NCI-H226 (cell line): ENCODE measurements at regions not wholly inside any gene's neighbourhood (a gene's known extent, or its start where the extent isn't known, plus 50 kb on each side); places are given as distances from the start of the nearest gene placed in this dataset.

Experiments used
- DNase-seq: peaks from one replicate; pipeline ENCODE4 v3.0.0-alpha.2; 2015

DNA sequence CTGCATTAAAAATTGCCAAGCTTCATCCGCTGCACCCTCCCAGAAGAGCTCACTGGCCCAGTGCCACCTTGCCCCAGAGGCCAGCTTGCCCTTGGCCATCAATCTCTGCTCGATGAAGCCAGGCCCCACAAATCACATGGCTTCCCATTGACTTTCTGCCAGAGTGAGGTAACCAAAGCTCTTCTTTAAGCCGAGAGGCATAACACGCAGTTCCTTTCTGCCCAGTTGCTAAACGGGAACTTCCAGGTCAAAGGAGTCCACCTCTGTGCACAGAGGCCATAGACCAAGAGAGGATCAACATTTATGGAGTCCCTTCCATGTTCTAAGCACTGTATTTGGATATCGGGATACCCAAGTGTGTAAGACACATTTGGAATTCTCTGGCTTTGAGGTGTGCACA lies 208.8 kb downstream of the KIF4B start:
- DNase-seq = no peak

DNA sequence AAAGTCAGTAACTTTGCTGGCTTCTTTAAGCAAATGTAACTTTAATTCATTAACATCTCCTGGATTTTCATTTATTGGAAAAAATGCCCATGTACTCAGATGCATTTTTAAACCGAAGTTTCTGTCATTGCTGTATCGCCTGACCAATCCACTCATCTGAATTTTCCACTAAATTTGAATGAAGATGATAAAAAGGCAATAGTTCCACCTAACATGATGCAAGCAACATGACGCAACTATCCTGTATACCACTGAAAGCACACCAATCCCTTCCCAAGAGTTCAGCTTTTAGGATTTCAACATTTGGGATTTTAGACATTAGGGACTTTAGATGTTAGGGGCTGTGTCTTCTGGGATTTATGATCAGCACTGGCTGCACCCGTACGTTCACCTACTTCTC lies 215.6 kb downstream of the KIF4B start:
- DNase-seq = no peak

GRCh38 chr5:155239803-155240202 lies 226.2 kb downstream of the KIF4B start:
- DNase-seq = no peak

DNA sequence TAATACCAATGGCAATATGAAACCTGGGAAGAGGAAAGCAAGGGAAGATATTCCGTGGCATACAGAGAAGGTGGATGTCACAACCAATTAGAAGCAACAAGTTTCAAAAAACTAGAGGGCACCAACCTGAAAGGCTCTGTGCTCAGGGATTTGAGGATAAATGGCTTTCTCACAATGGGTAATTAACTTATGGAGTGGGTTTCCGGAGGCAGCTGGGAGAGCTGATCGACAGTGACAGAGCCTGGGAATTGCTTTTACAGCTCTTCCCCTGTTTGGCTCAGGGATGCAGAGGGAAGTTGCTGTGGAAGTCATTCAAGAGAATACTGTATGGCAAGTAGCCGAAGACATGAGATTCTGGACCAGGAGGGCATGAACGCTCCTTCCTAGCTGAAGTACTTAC lies 237.0 kb downstream of the KIF4B start:
- no peak for DNase-seq

- DNase-seq = no peak
Measured at GRCh38 chr5:155252025-155252424, 238.5 kb downstream of the KIF4B start.

DNA sequence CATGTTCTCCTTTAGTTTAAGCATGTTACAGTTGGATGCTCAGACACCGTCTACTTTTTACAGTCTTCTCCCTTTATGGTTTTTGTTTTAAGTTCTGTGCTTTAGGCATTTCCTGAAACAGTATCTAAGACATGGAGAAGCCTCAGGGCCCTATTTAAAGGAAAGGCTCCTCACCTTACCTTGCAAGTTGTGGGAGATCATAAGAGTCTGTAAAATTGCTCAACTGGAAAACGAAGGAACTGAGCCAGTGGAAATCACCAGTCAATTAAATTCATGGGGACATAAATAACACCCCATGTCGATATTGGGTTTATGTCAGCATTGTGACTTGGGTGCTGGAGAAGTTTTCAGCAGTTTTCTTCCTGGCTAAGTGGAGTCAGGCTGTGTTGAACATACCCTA lies 239.2 kb downstream of the KIF4B start:
- no peak for DNase-seq

- no peak for DNase-seq
Measured at GRCh38 chr5:155254399-155254798, 240.8 kb downstream of the KIF4B start.

- DNase-seq = no peak
Measured at GRCh38 chr5:155258161-155258560, 244.6 kb downstream of the KIF4B start.

DNA sequence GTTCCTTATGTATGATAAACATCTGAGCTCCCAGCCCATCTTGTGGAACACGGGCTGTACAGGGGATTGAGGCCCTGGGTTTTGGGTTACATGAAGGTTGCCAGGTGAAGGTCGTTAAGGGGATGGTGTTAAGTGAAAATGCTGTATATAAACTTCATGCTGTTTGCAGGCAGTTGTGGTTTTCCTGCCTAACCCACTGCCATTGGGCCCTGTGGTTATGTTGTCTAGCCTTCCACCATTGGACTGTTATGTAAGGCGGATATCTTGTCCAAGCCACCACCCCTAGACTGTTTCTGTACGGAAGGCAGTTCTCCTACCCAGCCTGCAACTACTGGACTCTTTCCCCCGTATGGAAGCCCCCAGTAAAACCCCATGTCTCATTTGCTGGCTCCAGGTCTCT lies 246.1 kb downstream of the KIF4B start:
- no peak for DNase-seq

DNA sequence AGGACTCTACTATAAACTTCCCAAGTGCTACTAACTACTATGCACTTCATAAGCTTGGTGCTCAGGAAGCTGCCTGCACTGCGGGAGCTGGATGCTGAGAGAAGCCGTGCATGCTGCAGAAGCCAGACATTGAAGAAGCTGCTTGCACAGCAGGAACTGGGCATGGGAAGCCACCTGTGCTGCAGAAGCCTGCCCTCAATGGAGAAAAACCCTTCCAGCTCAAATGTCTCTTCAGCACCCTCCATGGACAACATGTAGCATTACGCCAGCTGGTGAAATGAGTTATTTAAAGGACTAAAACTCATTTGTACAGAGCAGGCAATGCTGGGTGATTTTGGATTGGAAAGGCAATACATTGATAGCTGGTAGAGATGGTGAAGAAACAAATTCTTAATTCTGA lies 247.2 kb downstream of the KIF4B start:
- DNase-seq = no peak

- DNase-seq = no peak
Measured at GRCh38 chr5:155263381-155263780, 249.8 kb downstream of the KIF4B start.

DNA sequence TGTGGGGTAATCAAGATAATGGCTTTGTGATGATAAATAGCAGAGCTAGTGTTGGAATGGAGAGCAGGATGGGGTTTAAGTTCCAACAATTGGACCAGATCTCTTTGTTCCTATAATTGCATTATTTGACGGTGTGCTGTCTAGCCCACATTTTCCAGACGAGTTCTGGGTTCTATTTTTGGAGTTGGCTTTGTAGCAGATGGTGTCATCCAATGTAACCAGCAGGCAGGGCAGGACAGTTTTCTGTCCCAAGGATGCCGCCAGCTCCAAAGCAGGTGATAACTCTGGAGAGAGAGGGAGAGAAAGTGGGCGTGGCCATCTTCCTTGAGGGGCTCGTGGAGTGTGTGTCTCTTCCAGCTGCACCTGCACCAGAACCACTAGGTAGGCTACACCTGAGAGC lies 251.3 kb downstream of the KIF4B start:
- no peak for DNase-seq

DNA sequence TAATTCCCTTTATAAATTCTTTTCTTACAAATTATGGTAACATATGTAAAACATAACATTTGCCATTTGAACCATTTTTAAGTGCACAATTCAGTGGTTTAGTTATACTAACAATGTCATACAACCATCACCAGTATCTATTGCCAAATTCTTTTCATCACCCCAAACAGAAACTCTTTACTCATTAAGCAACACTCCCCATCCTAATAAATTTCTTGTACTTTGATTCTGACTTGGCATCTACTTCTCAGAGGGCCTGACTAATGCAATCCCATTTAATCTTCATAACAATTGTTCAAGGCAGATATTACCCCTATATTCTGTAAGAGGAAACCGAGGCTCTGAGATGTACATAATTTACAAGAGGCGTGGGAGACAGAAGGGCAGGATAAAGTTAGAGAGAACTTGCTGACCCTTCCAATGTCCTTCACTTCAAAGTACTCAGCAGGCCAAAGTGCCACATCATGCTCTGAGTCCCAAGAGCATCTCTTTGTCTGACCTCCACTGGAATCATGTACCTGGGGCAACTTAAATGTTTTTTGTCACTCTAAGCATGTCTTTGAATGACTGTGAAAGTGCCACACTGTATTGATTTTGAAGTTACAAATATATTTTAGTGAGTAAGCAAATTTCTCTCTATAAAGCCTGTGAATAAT lies 255.3 kb downstream of the KIF4B start:
- no peak for DNase-seq

- no peak for DNase-seq
Measured at GRCh38 chr5:155270725-155271124, 257.2 kb downstream of the KIF4B start.

- no peak for DNase-seq
Measured at GRCh38 chr5:155274484-155274883, 260.9 kb downstream of the KIF4B start.

GRCh38 chr5:155275222-155275621 lies 261.7 kb downstream of the KIF4B start:
- no peak for DNase-seq

DNA sequence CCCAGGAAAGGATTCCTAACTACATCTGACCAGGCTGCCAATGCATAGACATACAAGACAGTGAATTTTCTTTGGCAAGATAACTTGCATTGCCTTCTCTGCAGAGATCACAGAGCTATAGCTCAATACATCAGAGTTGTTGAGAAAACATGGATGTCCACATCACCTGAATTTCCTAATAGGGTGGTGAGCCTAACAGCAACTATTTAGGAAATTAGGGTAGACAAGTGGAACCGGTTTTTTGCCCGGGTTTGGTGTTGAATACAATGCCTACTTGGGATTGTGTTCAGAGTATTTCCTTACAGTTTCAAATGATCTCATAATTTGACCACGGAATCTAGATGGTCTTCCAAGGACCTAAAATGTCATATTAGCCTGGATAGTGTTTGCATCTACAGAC lies 262.7 kb downstream of the KIF4B start:
- no peak for DNase-seq

- no peak for DNase-seq
Measured at GRCh38 chr5:155278532-155278931, 265.0 kb downstream of the KIF4B start.

DNA sequence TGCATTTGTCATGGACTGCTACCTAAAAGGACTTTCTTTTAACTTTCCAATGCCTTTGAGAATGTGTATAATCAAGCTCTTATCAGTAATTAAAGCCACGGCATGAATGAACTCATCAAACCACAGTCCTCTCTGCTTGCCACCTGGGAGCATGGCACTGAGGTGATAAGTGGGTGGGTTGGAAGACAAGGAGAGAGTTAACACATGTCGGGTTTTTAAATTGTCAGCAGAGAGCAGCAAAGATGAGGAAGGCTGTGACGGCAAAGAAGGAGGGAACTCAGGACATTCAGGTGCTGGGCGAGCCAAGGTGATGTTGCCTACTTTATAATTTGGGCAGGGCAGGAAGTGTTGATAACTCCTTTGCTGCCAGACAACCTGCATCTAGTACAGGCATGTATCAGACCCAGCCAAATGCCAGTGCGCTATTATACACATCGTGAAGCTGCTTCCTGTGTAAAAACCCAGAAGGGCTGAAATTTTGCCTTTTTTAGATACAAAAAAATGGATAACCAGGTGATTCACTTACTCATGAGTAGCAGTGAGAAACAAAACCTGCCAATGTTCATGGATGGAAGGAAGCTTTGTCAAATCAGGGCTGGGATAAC lies 269.1 kb downstream of the KIF4B start:
- no peak for DNase-seq

- no peak for DNase-seq
Measured at GRCh38 chr5:155285706-155286105, 272.2 kb downstream of the KIF4B start.

DNA sequence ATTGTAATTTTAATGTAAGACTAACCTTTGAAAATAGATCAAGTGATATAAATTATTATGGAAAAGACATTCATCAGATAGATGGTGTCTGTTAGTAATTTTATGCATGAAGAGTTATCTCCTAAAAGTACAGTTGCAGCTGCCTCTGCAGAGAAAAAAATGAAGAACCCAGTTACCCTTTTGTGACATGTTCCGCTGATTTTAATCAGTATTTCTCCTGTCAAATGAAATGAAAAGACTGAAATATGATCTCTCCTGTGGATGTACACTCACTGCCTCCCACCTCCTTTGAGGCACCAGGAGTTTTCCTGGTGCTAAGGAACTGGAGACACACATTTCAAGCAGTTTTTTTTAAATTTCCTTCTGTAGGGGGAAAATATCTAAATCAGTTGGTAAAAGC lies 277.4 kb downstream of the KIF4B start:
- no peak for DNase-seq

DNA sequence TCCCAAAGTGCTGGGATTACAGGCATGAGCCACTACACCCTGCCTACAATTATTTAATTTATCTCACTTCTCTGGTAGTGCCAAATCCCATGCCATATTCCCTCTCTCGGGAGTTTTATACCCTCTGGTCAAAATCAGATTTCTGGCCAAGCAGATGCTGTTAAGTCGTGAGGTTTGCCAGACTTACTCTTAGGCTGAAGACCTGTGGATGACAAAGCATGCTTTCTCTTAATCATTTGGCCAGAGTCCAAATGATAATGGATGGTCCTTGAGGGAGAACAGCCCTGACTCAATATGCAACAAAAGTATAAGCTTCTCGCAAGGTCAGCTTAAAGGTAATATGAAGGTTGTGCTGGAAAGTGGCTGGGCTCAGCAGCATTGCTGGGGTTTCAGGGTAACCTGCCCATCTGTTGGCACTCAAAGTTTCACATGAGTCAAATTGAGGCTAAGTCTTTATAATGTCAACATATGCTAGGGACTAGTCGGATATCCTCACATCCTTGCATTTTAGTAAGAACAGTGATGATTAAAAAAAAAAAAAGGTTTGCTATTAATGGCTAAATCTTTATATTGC lies 280.1 kb downstream of the KIF4B start:
- no peak for DNase-seq

GRCh38 chr5:155295111-155295510 lies 281.6 kb downstream of the KIF4B start:
- no peak for DNase-seq

- DNase-seq = no peak
Measured at GRCh38 chr5:155299386-155300005, 285.9 kb downstream of the KIF4B start.
